Effector memory CD8-positive, alpha-beta T cell (primary cell): ENCODE measurements at regions not wholly inside any gene's neighbourhood (a gene's known extent, or its start where the extent isn't known, plus 50 kb on each side); places are given as distances from the start of the nearest gene placed in this dataset.

Experiments
- ATAC-seq: fragments of 150-1000 bp; cut with Tn5 transposase; replicated peaks from 2 replicates; pipeline ENCODE4 v1.10.0; 2021; ENCODE audit warnings: mild to moderate bottlenecking, moderate library complexity
- DNase-seq, 3 experiments: peaks; one replicate each; pipeline ENCODE4 v3.0.0; 2021
- H3K27ac Mint-ChIP-seq, 2 donors: one replicate each; pipeline ENCODE4 v1.8.0; 2022; ENCODE audit warnings: mild to moderate bottlenecking in 2 of 2, mixed read lengths in 2 of 2, moderate library complexity in 2 of 2
- H3K27me3 Mint-ChIP-seq, 2 donors: one replicate each; pipeline ENCODE4 v1.8.0; 2022; ENCODE audit warnings: mixed read lengths in 2 of 2
- H3K36me3 Mint-ChIP-seq: one replicate; pipeline ENCODE4 v1.8.0; 2022; ENCODE audit warnings: mild to moderate bottlenecking, moderate library complexity, mixed read lengths; ENCODE audit not compliant: insufficient read depth
- H3K4me1 Mint-ChIP-seq, 2 donors: one replicate each; pipeline ENCODE4 v1.8.0; 2022; ENCODE audit warnings: low read depth in 2 of 2, mixed read lengths in 2 of 2
- H3K4me3 Mint-ChIP-seq, 2 donors: one replicate each; pipeline ENCODE4 v1.8.0; 2022; ENCODE audit warnings: mild to moderate bottlenecking in 2 of 2, mixed read lengths in 2 of 2, moderate library complexity in 2 of 2
- H3K9me3 Mint-ChIP-seq, 2 donors: one replicate each; pipeline ENCODE4 v1.8.0; 2022; ENCODE audit warnings: mixed read lengths in 2 of 2

GRCh38 chr10:121292321-121292720, 305.9 kb downstream of the FGFR2 start:
- ATAC-seq = no peak
- H3K9me3 Mint-ChIP-seq = no peaks in the 10 kb centered on the region

DNA sequence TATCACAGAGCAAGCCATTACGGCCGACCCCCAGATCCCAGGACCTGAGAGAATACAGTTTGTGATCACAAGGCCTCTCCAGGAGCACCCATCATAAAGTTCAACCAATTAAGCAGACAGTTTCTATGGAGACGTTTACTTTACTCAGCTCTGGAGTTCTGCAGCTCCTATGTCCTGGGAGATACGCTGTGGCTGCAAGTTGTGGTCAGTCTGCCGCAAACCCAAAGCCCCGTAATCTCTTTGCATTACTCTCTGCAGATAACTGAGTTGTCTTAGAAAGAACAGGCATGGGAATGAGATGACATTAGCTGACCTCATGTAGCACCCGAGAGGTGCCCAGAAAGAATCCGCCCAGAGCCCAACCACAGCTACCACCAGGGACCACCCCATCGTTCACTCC, 305.1 kb downstream of the FGFR2 start:
- Mint-ChIP-seq H3K4me3 (no peak overlapping the region), H3K36me3 (no peaks in the 10 kb centered on the region), H3K27me3 (peaks cover 18 to 33% of the 10 kb centered on the region in 2 donors), H3K4me1 (no peaks in the 10 kb centered on the region), H3K9me3 (no peaks in the 10 kb centered on the region), H3K27ac (no peak overlapping the region)
- ATAC-seq (no peak), DNase-seq (no peak)

More at GRCh38 chr10:121292321-121292720, 305.9 kb downstream of the FGFR2 start:
- peaks cover 18 to 33% of the 10 kb centered on the region in 2 donors for H3K27me3 Mint-ChIP-seq
- DNase-seq = no peak
- H3K4me1 Mint-ChIP-seq = no peaks in the 10 kb centered on the region
- no peaks in the 10 kb centered on the region for H3K36me3 Mint-ChIP-seq
- no peak overlapping the region for H3K27ac Mint-ChIP-seq
- no peak overlapping the region for H3K4me3 Mint-ChIP-seq

GRCh38 chr10:121294630-121295029, 303.6 kb downstream of the FGFR2 start:
- Mint-ChIP-seq H3K27me3 (peaks cover 15 to 38% of the 10 kb centered on the region in 2 donors), H3K9me3 (no peaks in the 10 kb centered on the region), H3K4me1 (no peaks in the 10 kb centered on the region), H3K4me3 (no peak overlapping the region), H3K36me3 (no peaks in the 10 kb centered on the region), H3K27ac (no peak overlapping the region)
- ATAC-seq (no peak), DNase-seq (no peak)

- Mint-ChIP-seq H3K27ac (no peak overlapping the region), H3K36me3 (peaks cover 2% of the 10 kb centered on the region), H3K9me3 (peaks cover 0 to 3% of the 10 kb centered on the region in 2 donors), H3K4me1 (no peaks in the 10 kb centered on the region), H3K4me3 (no peak overlapping the region), H3K27me3 (peaks cover 10 to 43% of the 10 kb centered on the region in 2 donors)
- ATAC-seq (no peak), DNase-seq (no peak)
Measured at GRCh38 chr10:121296378-121296777, 301.9 kb downstream of the FGFR2 start.

DNA sequence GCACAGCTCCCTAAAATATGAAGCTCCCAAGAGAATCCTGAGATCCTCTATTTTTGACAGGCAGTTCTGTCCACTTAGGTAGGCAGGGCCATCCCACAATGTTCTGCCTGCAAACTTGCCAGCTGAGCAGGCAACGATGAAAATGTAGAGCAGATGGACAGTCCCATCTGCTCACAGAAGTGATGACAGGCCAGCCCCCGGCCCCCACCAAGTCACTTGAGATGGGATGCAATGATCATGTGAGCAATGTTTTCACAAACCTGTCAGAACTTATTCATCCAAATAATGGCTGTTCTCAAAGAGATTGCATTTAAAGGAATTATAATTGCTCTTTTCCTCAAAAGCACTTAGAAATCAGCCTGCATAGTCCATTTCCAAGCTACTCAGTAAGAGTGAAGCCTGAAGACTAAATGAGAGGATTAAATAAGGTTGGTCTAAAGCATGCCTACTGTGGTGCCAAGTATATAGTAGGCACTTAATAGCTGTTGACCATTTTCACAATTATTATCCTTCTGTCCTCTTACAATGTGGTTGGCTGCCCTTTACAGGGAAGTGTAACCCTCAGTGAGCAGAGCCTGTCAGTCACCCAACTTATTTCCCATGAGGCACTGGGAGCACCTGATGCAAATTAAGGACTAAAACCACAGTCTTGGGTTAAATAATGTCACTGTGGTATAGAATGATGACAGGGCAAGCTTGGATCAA, 301.2 kb downstream of the FGFR2 start:
- H3K36me3 Mint-ChIP-seq = peaks cover 2% of the 10 kb centered on the region
- peaks cover 11 to 37% of the 10 kb centered on the region in 2 donors for H3K27me3 Mint-ChIP-seq
- no peaks in the 10 kb centered on the region for H3K4me1 Mint-ChIP-seq
- H3K4me3 Mint-ChIP-seq = no peak overlapping the region
- DNase-seq = no peak
- ATAC-seq = no peak
- peaks cover 0 to 3% of the 10 kb centered on the region in 2 donors for H3K9me3 Mint-ChIP-seq
- no peak overlapping the region for H3K27ac Mint-ChIP-seq

DNA sequence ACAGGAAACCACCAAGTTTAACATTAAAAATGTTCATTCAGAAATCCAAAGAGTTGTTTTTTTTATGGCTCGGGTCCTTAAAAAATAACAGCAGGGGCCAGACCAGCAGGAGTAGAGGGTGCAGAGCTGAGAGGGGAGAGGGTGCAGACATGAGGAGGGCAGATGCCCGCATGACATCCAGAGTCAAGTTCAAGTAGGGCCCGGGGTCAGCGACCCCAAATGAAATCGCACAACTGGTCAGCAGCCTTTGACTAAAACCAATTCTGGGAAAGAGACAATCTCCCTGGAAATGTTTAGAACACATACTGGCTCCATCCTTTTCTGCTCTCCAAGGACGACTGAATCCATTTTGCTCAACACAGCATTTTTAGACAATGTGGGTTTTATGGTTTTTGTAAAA, 297.5 kb downstream of the FGFR2 start:
- Mint-ChIP-seq H3K36me3 (peaks cover 2% of the 10 kb centered on the region), H3K4me1 (no peaks in the 10 kb centered on the region), H3K27me3 (peaks cover 7 to 14% of the 10 kb centered on the region in 2 donors), H3K27ac (no peak overlapping the region), H3K9me3 (peaks cover 0 to 3% of the 10 kb centered on the region in 2 donors), H3K4me3 (no peak overlapping the region)
- DNase-seq (no peak), ATAC-seq (no peak)

GRCh38 chr10:121302541-121303180, 295.6 kb downstream of the FGFR2 start:
- DNase-seq (no peak), ATAC-seq (no peak)
- Mint-ChIP-seq H3K4me1 (no peaks in the 10 kb centered on the region), H3K9me3 (peaks cover 0 to 3% of the 10 kb centered on the region in 2 donors), H3K4me3 (no peak overlapping the region), H3K36me3 (peaks cover 2% of the 10 kb centered on the region), H3K27ac (no peak overlapping the region), H3K27me3 (peaks cover 13 to 14% of the 10 kb centered on the region in 2 donors)

DNA sequence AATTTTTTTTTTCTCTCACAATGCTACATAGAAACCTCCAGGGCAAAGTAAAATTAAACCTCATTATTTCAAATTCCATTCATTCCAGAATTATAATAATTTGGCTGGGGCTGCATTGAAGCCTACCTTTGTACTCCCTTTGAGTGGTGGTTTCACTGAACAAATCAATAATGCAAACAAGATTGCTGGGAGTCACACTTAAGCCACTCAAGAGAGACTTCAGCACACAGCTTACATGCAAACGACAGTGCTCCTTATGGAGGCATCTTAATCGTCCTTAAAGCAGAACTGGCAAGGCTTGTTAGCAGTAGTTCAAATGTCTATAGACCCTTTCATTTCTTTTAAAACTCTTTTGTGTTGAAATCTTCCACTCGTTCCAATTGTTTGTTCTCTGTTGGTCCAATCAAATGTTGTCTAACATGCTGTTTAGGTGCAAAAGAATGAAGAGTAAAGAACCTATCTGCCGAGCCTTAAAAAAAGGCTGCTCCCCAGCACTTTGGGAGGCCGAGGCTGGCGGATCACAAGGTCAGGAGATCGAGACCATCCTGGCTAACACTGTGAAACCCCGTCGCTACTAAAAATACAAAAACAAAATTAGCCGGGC, 294.9 kb downstream of the FGFR2 start:
- no peaks in the 10 kb centered on the region for H3K4me1 Mint-ChIP-seq
- H3K9me3 Mint-ChIP-seq = peaks cover 0 to 3% of the 10 kb centered on the region in 2 donors
- peaks cover 2% of the 10 kb centered on the region for H3K36me3 Mint-ChIP-seq
- no peak for DNase-seq
- no peak for ATAC-seq
- H3K4me3 Mint-ChIP-seq = no peak overlapping the region
- H3K27ac Mint-ChIP-seq = no peak overlapping the region
- peaks cover 13 to 14% of the 10 kb centered on the region in 2 donors for H3K27me3 Mint-ChIP-seq

DNA sequence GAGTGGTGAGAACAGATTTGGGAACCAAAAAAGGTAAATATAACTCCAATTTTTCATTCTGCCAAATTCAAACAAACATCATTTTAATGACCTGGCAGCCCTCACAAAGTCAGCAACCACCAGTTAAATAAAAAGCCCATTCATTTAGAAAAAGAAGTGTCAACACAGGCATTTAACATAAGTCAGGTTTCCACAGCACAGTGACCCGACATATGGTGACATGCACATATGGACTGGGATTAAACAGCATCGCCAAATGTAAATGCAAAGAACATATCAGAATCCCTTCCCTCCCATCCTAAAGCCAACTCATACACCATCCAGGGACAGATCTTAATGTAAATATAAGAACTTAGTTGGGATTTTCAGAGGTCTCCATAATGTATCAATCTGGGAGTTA, 293.2 kb downstream of the FGFR2 start:
- H3K4me1 Mint-ChIP-seq = no peaks in the 10 kb centered on the region

GRCh38 chr10:121306159-121306673, 292.0 kb downstream of the FGFR2 start:
- no peaks in the 10 kb centered on the region for H3K36me3 Mint-ChIP-seq
- ATAC-seq (no peak), DNase-seq (no peak)
- H3K27ac Mint-ChIP-seq = no peak overlapping the region
- no peaks in the 10 kb centered on the region for H3K4me1 Mint-ChIP-seq
- H3K9me3 Mint-ChIP-seq = no peaks in the 10 kb centered on the region
- H3K4me3 Mint-ChIP-seq = no peak overlapping the region
- peaks cover 0 to 13% of the 10 kb centered on the region in 2 donors for H3K27me3 Mint-ChIP-seq

More for the DNA sequence above, 293.2 kb downstream of the FGFR2 start:
- ATAC-seq (no peak), DNase-seq (no peak)
- peaks cover 6 to 13% of the 10 kb centered on the region in 2 donors for H3K27me3 Mint-ChIP-seq
- no peak overlapping the region for H3K27ac Mint-ChIP-seq
- peaks cover 0 to 3% of the 10 kb centered on the region in 2 donors for H3K9me3 Mint-ChIP-seq
- H3K36me3 Mint-ChIP-seq = peaks cover 2% of the 10 kb centered on the region
- no peak overlapping the region for H3K4me3 Mint-ChIP-seq

GRCh38 chr10:121307411-121307980, 290.7 kb downstream of the FGFR2 start:
- Mint-ChIP-seq H3K36me3 (no peaks in the 10 kb centered on the region), H3K9me3 (no peaks in the 10 kb centered on the region), H3K27ac (no peak overlapping the region), H3K27me3 (peaks cover 0 to 7% of the 10 kb centered on the region in 2 donors), H3K4me3 (no peak overlapping the region), H3K4me1 (no peaks in the 10 kb centered on the region)
- ATAC-seq (no peak), DNase-seq (no peak)

- Mint-ChIP-seq H3K4me3 (no peak overlapping the region), H3K27ac (no peak overlapping the region), H3K9me3 (no peaks in the 10 kb centered on the region), H3K36me3 (no peaks in the 10 kb centered on the region), H3K4me1 (no peaks in the 10 kb centered on the region), H3K27me3 (peaks cover 0 to 6% of the 10 kb centered on the region in 2 donors)
- no peak for DNase-seq
- ATAC-seq = no peak
Measured at GRCh38 chr10:121308020-121308419, 290.2 kb downstream of the FGFR2 start.

DNA sequence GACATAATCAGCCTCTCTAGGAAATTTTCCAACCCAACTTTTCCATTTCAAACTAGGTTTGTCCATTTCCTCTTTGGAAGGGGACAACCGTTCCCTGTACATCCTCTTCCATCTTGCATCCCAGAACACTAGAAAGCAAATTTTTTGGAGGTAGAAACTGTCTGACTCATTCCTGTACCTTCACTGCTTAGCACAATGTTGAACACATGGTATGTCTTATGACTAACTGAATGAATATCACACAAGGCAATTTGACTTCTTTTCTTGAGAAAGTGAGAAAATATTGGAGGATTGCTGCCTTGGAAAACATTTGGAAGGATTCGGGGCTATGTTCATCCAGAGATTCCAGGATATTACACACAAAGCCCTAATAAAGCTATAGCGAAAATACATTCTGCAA, 289.1 kb downstream of the FGFR2 start:
- no peaks in the 10 kb centered on the region for H3K9me3 Mint-ChIP-seq
- H3K27ac Mint-ChIP-seq = no peak overlapping the region
- no peaks in the 10 kb centered on the region for H3K4me1 Mint-ChIP-seq
- H3K27me3 Mint-ChIP-seq = peaks cover 0 to 6% of the 10 kb centered on the region in 2 donors
- H3K4me3 Mint-ChIP-seq = no peak overlapping the region
- DNase-seq = no peak
- ATAC-seq = no peak
- H3K36me3 Mint-ChIP-seq = no peaks in the 10 kb centered on the region
